K562 (cell line): ENCODE measurements at regions not wholly inside any gene's neighbourhood (a gene's known extent, or its start where the extent isn't known, plus 50 kb on each side); places are given as distances from the start of the nearest gene placed in this dataset.

ENCODE experiments used
- ATAC-seq: fragments of 200-7000 bp; cut with Tn5 transposase; 3 replicates; pipeline ENCODE4 v1.9.1; 2020; ENCODE audit warnings: moderate library complexity
- BruUV-seq: library from RNA; stranded (reverse); fragments of 400-500 nt; replicated peaks from 2 replicates; lab custom pipeline; 2021; lab: Mats Ljungman, UMichigan
- CTCF ChIA-PET: fragments of 300-600 bp; formaldehyde crosslinking; extraction: SDS; loops from one replicate; lab custom pipeline; 2021; ENCODE audit warnings: low intra/inter-chr PET ratio; lab: Yijun Ruan, JAX
- POLR2A ChIA-PET: fragments of 300-600, 350-650 bp; sonication (Branson Sonifier 250); formaldehyde crosslinking; extraction: SDS; loops from one replicate; lab custom pipeline; 2021; ENCODE audit warnings: antibody characterized with exemption, inconsistent platforms; lab: Yijun Ruan, JAX
- DNase-seq, 4 experiments: peaks; one replicate each; pipeline versions ENCODE4 v3.0.0 to v3.0.0-alpha.2; 2011 to 2018; ENCODE audit warnings: low spot score in 3 of 4, mixed read lengths in 3 of 4; ENCODE audit errors: extremely low read depth in 1 of 4
- FAIRE-seq: peaks from 2 replicates; lab custom pipeline; 2011; peaks lifted over from hg19 to GRCh38; lab: Jason Lieb, UNC
- H2AFZ ChIP-seq: 2 replicates; pipeline ENCODE4 v1.6.0; 2011; ENCODE audit warnings: low read depth, low read length, control low read depth, inconsistent platforms
- H3K27ac ChIP-seq: fragments of 200-600 bp; 3 replicates; pipeline ENCODE4 v1.8.0; 2011; ENCODE audit warnings: low read depth, mild to moderate bottlenecking, control low read depth, inconsistent platforms, low read length, moderate library complexity, mixed read lengths; ENCODE audit errors: extremely low read depth
- H3K27me3 ChIP-seq, 2 experiments: fragments of 300-600 bp in 1 of 2; 2 replicates in 1 of 2; 3 replicates in 1 of 2; pipeline versions ENCODE4 v1.6.0 to v1.8.0; 2011; ENCODE audit warnings: inconsistent platforms in 2 of 2, low read length in 2 of 2, mild to moderate bottlenecking in 1 of 2, mixed read lengths in 1 of 2, moderate library complexity in 1 of 2; ENCODE audit not compliant: control insufficient read depth in 2 of 2, insufficient read depth in 2 of 2
- H3K36me3 ChIP-seq: fragments of 300-600 bp; 3 replicates; pipeline ENCODE4 v1.8.0; 2011; ENCODE audit warnings: mild to moderate bottlenecking, low read length, inconsistent platforms; ENCODE audit not compliant: control insufficient read depth, insufficient read depth
- H3K4me1 ChIP-seq, 2 experiments: fragments of 200-600 bp in 1 of 2; replicated peaks in 1 of 2; 2 replicates in 1 of 2; 3 replicates in 1 of 2; pipeline versions ENCODE4 v1.5.1 to v1.8.0; 2011; ENCODE audit warnings: inconsistent platforms in 2 of 2, low read length in 2 of 2, mild to moderate bottlenecking in 1 of 2, mixed read lengths in 1 of 2, moderate library complexity in 1 of 2; ENCODE audit not compliant: control insufficient read depth in 2 of 2, insufficient read depth in 2 of 2
- H3K4me2 ChIP-seq: 2 replicates; pipeline ENCODE4 v1.6.1; 2011; ENCODE audit warnings: low read length, control low read depth, inconsistent platforms, mixed read lengths; ENCODE audit not compliant: insufficient read depth
- H3K4me3 ChIP-seq: fragments of 200-600 bp; sonication (generic), shearing (Covaris generic); 2 replicates; pipeline ENCODE4 v1.5.1; 2016; ENCODE audit warnings: control low read depth, inconsistent platforms
- H3K79me2 ChIP-seq: fragments of 200-600 bp; 3 replicates; pipeline ENCODE4 v1.8.0; 2011; ENCODE audit warnings: low read length, inconsistent platforms; ENCODE audit not compliant: control insufficient read depth, insufficient read depth
- H3K9ac ChIP-seq, 2 experiments: 2 replicates each; pipeline versions ENCODE4 v1.6.0 to v1.6.1; 2011; ENCODE audit warnings: low read depth in 2 of 2, low read length in 2 of 2, control low read depth in 1 of 2, inconsistent platforms in 1 of 2, mild to moderate bottlenecking in 1 of 2, mixed read lengths in 1 of 2; ENCODE audit not compliant: insufficient read depth in 1 of 2
- H3K9me1 ChIP-seq: one replicate; pipeline ENCODE4 v1.6.0; 2011; ENCODE audit warnings: inconsistent platforms, mild to moderate bottlenecking, low read length, moderate library complexity; ENCODE audit not compliant: control insufficient read depth, insufficient read depth
- H3K9me3 ChIP-seq: replicated peaks from 2 replicates; pipeline ENCODE4 v1.5.1; 2011; ENCODE audit warnings: low read depth, low read length, inconsistent platforms; ENCODE audit not compliant: control insufficient read depth, insufficient read depth
- H4K20me1 ChIP-seq: replicated peaks from 2 replicates; pipeline ENCODE4 v1.6.1; 2011; ENCODE audit warnings: low read length, inconsistent platforms, mixed read lengths; ENCODE audit not compliant: control insufficient read depth, insufficient read depth
- FOSL1 ChIP-seq: fragments of 200-800 bp; sonication (Bioruptor generic); conservative IDR thresholded peaks from 2 replicates; pipeline ENCODE4 v1.6.1; 2016; ENCODE audit warnings: missing genetic modification characterization, missing compliant biosample characterization
- WGBS: fragments of 100-300 bp; shearing (Covaris generic); methylation state at CpG from one replicate; pipeline ENCODE4 v1.1.6; 2016; ENCODE audit warnings: low coverage, mixed read lengths; ENCODE audit not compliant: insufficient coverage; ENCODE audit errors: missing lambda C conversion rate; 5-methylcytosine and 5-hydroxymethylcytosine counted together
- in situ Hi-C: fragments of 300-500 bp; cut with MboI; formaldehyde crosslinking; loops from 4 replicates; pipeline ENCODE4 v1.15.0; 2018; ENCODE audit warnings: inconsistent platforms, mixed read lengths
- intact Hi-C: fragments of 100-400 bp; cut with micrococcal nuclease; formaldehyde crosslinking; loops from 2 replicates; pipeline ENCODE4 v1.14.2; 2022
- TF ChIP-seq, protein P1 (sequence below): sonication (generic); formaldehyde crosslinking; IDR thresholded peaks from 2 replicates; pipeline ENCODE4 v1.8.0; 2022; ENCODE audit warnings: missing genetic modification reagents, mild to moderate bottlenecking, borderline replicate concordance

DNA sequence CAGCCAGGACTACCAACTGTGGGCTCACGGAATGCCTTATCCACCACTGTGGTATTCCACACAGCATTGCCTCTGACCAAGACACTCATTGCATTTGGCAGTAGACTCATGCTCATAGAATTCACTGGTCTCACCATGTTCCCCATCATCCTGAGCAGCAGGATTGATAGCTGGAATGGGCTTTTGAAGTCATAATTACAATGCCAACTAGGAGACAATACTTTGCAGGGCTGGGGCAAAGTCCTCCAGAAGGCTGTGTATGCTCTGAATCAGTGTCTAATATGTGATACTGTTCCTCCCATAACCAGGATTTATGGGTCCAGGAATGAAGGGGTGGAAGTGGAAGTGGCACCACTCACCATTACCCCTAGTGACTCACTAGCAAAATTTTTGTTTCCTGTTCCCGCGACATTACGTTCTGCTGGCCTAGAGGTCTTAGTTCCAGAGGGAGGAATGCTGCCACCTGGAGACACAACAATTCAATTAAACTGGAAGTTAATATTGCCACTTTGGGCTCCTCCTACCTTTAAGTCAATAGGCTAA is 58.6 kb upstream of the CCDC80 start:
- in situ Hi-C loops, result no loop called here
- CTCF ChIA-PET, result no interaction called here
- ATAC-seq, result no peak

More for the DNA sequence above, 58.6 kb upstream of the CCDC80 start:
- Histone ChIP-seq H3K9me3 (no peaks in the 10 kb centered on the region), H3K27ac (no peak overlapping the region), H2AFZ (no peak overlapping the region), H3K4me1 (peaks cover 0 to 4% of the 10 kb centered on the region in 2 experiments; a peak in 3 of 5 replicates), H4K20me1 (no peaks in the 10 kb centered on the region), H3K4me3 (no peak overlapping the region), H3K4me2 (no peak overlapping the region), H3K36me3 (no peaks in the 10 kb centered on the region), H3K79me2 (no peaks in the 10 kb centered on the region), H3K9me1 (no peaks in the 10 kb centered on the region), H3K9ac (no peak overlapping the region), H3K27me3 (no peaks in the 10 kb centered on the region)
- WGBS, result 40% methylated on average over 3 of the region's 4 CpGs
- intact Hi-C loops, result loop anchor here (10.0 kb wide), 1 partner anchor 55 kb away; the partner anchor contains the start of gene CCDC80
- FAIRE-seq (no peak), DNase-seq (peak in 1 of 4 experiments; percentile 11)
- POLR2A ChIA-PET, result no interaction called here
- no TSS peak for BruUV-seq
- 0 out of 2 replicates have a peak, but pooled peaks have one; percentile 14 for TF ChIP-seq FOSL1 (tag)
- TF ChIP-seq, protein P1, sequence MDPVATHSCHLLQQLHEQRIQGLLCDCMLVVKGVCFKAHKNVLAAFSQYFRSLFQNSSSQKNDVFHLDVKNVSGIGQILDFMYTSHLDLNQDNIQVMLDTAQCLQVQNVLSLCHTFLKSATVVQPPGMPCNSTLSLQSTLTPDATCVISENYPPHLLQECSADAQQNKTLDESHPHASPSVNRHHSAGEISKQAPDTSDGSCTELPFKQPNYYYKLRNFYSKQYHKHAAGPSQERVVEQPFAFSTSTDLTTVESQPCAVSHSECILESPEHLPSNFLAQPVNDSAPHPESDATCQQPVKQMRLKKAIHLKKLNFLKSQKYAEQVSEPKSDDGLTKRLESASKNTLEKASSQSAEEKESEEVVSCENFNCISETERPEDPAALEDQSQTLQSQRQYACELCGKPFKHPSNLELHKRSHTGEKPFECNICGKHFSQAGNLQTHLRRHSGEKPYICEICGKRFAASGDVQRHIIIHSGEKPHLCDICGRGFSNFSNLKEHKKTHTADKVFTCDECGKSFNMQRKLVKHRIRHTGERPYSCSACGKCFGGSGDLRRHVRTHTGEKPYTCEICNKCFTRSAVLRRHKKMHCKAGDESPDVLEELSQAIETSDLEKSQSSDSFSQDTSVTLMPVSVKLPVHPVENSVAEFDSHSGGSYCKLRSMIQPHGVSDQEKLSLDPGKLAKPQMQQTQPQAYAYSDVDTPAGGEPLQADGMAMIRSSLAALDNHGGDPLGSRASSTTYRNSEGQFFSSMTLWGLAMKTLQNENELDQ (CRISPR knock-in tag), result no peak
